Lower leg skin (tissue), 4 donors: ENCODE measurements at regions not wholly inside any gene's neighbourhood (a gene's known extent, or its start where the extent isn't known, plus 50 kb on each side); places are given as distances from the start of the nearest gene placed in this dataset.

Source experiments
- DNase-seq, 2 donors: peaks; one replicate each; pipeline ENCODE4 v3.0.0-alpha.2; 2019; ENCODE audit warnings: low spot score in 2 of 2
- H3K4me3 ChIP-seq: fragments of 200-600 bp; sonication (generic); 2 replicates; pipeline ENCODE4 v1.5.1; 2017; ENCODE audit warnings: mild to moderate bottlenecking, low read depth; ENCODE audit not compliant: poor library complexity, severe bottlenecking
- CTCF ChIP-seq, 3 donors: fragments of 450-650 bp; IDR thresholded peaks; one replicate each; pipeline ENCODE4 v1.5.1; 2016; ENCODE audit warnings: antibody characterized with exemption in 3 of 3, mild to moderate bottlenecking in 3 of 3, moderate library complexity in 2 of 3
- POLR2A ChIP-seq, 2 donors: fragments of 450-650 bp; IDR thresholded peaks; one replicate each; pipeline ENCODE4 v1.6.1; 2016 to 2017; ENCODE audit warnings: antibody characterized with exemption in 2 of 2, mild to moderate bottlenecking in 1 of 2, moderate library complexity in 1 of 2
- WGBS, 2 donors: methylation state at CpG; one replicate each; pipeline ENCODE4 v1.1.5; 2018; 5-methylcytosine and 5-hydroxymethylcytosine counted together
- intact Hi-C: fragments of 100-400 bp; cut with DNase I; formaldehyde crosslinking; loops from one replicate; pipeline ENCODE4 v1.15.0; 2023; ENCODE audit warnings: low total_unique reads

DNA sequence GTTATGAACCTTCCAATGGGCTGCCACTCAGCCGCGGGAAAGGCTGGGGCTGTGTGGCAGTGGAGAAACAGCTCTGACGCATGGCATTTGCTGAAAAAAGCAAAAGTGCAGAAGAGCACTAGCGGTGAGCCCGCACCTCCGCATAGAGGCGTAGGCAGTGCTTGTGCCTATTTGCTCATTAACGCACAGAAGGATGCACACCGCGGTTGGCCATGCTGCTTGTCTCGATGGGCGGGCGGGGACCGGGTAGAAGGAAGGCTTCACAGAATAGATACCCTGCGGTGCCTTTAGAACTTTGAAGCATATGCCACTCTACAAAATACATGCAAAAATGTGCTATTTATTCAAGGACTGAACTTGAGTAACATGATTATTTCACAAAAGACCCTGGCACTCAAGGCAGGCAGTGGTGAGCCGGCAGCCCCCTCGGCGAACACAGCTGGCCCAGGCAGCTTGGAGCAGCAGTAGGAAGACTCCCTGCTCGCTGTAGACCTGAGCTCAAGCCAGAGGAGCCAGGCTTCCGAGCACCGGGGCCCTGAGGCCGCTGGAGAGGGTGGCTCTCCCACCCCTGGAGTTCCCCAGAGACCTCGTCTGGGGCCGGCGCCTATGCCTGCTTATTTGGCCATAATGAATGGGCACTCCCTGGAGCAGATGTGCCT lies 71.5 kb downstream of the SIK1 start:
- 71 to 73% methylated on average over 25 of the region's 25 CpGs for WGBS, 2 donors
- intact Hi-C loops: no loop called here
- no peak overlapping the region for H3K4me3 ChIP-seq
- no peak for DNase-seq
- no peak for TF ChIP-seq POLR2A (IDR thresholded peaks at IDR 0.05)
- no peak for TF ChIP-seq CTCF (IDR thresholded peaks at IDR 0.05)

GRCh38 chr21:43354666-43355065 lies 72.3 kb downstream of the SIK1 start:
- 87% methylated on average over 4 of the region's 4 CpGs for WGBS, 2 donors
- no peak for DNase-seq
- H3K4me3 ChIP-seq: no peak overlapping the region
- TF ChIP-seq POLR2A (IDR thresholded peaks at IDR 0.05) (no peak), CTCF (IDR thresholded peaks at IDR 0.05) (no peak)
- intact Hi-C loops: no loop called here

GRCh38 chr21:43354026-43354420 lies 72.9 kb downstream of the SIK1 start:
- intact Hi-C loops: no loop called here
- DNase-seq: no peak
- 32 to 83% methylated on average over 13 of the region's 14 CpGs for WGBS, 2 donors
- TF ChIP-seq CTCF (IDR thresholded peaks at IDR 0.05): no peak
- TF ChIP-seq POLR2A (IDR thresholded peaks at IDR 0.05): no peak
- H3K4me3 ChIP-seq: no peak overlapping the region

- WGBS, 2 donors: 88 to 92% methylated on average over 22 to 28 of the region's 28 CpGs
- no peak for DNase-seq
- intact Hi-C loops: no loop called here
- TF ChIP-seq CTCF (IDR thresholded peaks at IDR 0.05) (no peak), POLR2A (IDR thresholded peaks at IDR 0.05) (no peak)
- H3K4me3 ChIP-seq: no peak overlapping the region
Measured at GRCh38 chr21:43353282-43354025, 73.5 kb downstream of the SIK1 start.

- no peak overlapping the region for H3K4me3 ChIP-seq
- 85 to 87% methylated on average over 16 of the region's 16 CpGs for WGBS, 2 donors
- intact Hi-C loops: no loop called here
- TF ChIP-seq POLR2A (IDR thresholded peaks at IDR 0.05): no peak
- no peak for TF ChIP-seq CTCF (IDR thresholded peaks at IDR 0.05)
- DNase-seq: no peak
Measured at GRCh38 chr21:43352568-43353281, 74.2 kb downstream of the SIK1 start.
